ENCODE measurements at regions not wholly inside any gene's neighbourhood (a gene's known extent, or its start where the extent isn't known, plus 50 kb on each side); places are given as distances from the start of the nearest gene placed in this dataset.

- no peak for TF ChIP-seq POLR2A (IDR thresholded peaks at IDR 0.05; ENCODE audit: low read depth, low read length)
- no peak for TF ChIP-seq POLR2AphosphoS5 (IDR thresholded peaks at IDR 0.05; ENCODE audit: low read depth, low read length)
- no peak for TF ChIP-seq TAF1 (IDR thresholded peaks at IDR 0.05; ENCODE audit: borderline replicate concordance, low read depth, low read length)
Measured at GRCh38 chr14:54209511-54210250, 187.1 kb upstream of the CDKN3 start.

Measured in GM12892 (cell line).